ENCODE measurements at regions not wholly inside any gene's neighbourhood (a gene's known extent, or its start where the extent isn't known, plus 50 kb on each side); places are given as distances from the start of the nearest gene placed in this dataset.

DNA sequence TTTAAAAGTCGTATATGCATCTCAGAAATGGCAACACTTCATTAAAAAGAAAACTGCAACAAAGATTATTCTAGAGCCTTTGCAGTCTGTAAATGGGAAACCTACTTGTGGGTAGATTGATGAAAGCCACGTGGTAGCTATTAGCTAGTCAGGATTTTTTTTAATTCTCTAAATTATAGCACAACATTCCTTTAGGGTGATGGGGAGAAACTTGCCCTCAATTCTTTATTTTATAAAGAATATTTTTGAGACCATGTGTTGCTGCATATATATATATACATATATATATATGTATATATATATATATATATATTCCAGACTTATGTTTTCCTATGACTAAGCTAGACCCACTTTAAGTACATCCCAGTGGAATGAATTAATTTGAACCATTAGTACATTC lies 118.0 kb downstream of the PPP1R3A start:
- TF ChIP-seq, protein P1, sequence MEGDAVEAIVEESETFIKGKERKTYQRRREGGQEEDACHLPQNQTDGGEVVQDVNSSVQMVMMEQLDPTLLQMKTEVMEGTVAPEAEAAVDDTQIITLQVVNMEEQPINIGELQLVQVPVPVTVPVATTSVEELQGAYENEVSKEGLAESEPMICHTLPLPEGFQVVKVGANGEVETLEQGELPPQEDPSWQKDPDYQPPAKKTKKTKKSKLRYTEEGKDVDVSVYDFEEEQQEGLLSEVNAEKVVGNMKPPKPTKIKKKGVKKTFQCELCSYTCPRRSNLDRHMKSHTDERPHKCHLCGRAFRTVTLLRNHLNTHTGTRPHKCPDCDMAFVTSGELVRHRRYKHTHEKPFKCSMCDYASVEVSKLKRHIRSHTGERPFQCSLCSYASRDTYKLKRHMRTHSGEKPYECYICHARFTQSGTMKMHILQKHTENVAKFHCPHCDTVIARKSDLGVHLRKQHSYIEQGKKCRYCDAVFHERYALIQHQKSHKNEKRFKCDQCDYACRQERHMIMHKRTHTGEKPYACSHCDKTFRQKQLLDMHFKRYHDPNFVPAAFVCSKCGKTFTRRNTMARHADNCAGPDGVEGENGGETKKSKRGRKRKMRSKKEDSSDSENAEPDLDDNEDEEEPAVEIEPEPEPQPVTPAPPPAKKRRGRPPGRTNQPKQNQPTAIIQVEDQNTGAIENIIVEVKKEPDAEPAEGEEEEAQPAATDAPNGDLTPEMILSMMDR (IDR thresholded peaks at IDR 0.05; ENCODE audit: borderline replicate concordance, extremely low read depth, low read length, poor library complexity, severe bottlenecking) = no peak
- TF ChIP-seq EZH2 (IDR thresholded peaks at IDR 0.05; ENCODE audit: borderline replicate concordance, low read depth, low read length, severe bottlenecking) = no peak

Data from DND-41 (cell line).